ENCODE measurements at regions not wholly inside any gene's neighbourhood (a gene's known extent, or its start where the extent isn't known, plus 50 kb on each side); places are given as distances from the start of the nearest gene placed in this dataset.

DNA sequence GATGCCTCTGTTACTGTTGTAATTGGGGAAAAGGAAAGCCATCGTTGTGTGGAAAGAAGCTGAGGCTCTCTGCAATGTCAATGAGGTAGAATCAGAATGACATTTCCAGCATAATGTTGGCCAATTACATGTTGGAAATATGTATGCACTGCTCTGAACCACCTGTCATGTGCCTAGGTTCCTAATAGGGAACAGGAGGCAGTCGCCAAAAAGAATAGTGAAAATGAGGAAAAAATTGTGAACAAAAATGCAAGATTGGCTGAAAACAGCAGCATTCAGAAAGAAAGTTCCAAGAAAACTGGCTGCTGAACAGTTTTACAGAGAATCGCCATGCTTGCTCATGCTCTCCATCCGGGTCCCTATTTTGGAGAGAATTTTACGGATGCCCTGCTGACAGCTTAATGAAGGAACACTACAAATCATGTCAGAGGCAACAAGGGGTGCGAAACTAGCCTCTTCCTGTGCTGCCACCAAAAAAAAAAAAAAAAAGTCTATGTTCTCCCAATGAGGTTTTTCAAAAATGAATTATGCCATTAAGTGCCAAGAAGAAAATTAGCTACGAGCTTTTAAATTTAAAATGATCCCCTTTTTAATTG is 305.9 kb upstream of the ARRDC4 start:
- TF ChIP-seq, protein P1, sequence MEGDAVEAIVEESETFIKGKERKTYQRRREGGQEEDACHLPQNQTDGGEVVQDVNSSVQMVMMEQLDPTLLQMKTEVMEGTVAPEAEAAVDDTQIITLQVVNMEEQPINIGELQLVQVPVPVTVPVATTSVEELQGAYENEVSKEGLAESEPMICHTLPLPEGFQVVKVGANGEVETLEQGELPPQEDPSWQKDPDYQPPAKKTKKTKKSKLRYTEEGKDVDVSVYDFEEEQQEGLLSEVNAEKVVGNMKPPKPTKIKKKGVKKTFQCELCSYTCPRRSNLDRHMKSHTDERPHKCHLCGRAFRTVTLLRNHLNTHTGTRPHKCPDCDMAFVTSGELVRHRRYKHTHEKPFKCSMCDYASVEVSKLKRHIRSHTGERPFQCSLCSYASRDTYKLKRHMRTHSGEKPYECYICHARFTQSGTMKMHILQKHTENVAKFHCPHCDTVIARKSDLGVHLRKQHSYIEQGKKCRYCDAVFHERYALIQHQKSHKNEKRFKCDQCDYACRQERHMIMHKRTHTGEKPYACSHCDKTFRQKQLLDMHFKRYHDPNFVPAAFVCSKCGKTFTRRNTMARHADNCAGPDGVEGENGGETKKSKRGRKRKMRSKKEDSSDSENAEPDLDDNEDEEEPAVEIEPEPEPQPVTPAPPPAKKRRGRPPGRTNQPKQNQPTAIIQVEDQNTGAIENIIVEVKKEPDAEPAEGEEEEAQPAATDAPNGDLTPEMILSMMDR (IDR thresholded peaks at IDR 0.05; ENCODE audit: low read length) = no peak
- TF ChIP-seq EZH2phosphoT487 (IDR thresholded peaks at IDR 0.05; ENCODE audit: low read length) (no peak), EZH2 (optimal IDR thresholded peaks at IDR 0.05; ENCODE audit: low read depth, low read length) (no peak)

All from MM.1S (cell line).